HepG2 (cell line): ENCODE measurements at regions not wholly inside any gene's neighbourhood (a gene's known extent, or its start where the extent isn't known, plus 50 kb on each side); places are given as distances from the start of the nearest gene placed in this dataset.

Experiments
- ATAC-seq: fragments of 200-7000 bp; cut with Tn5 transposase; 3 replicates; pipeline ENCODE4 v1.9.1; 2020; ENCODE audit warnings: mild to moderate bottlenecking, moderate library complexity
- BruUV-seq: library from RNA; stranded (reverse); fragments of 400-500 nt; replicated peaks from 2 replicates; lab custom pipeline; 2021; lab: Mats Ljungman, UMichigan
- CTCF ChIA-PET: fragments of 300-600 bp; formaldehyde crosslinking; extraction: SDS; loops from one replicate; lab custom pipeline; 2021; ENCODE audit warnings: low total read pairs, inconsistent platforms, low intra/inter-chr PET ratio; lab: Yijun Ruan, JAX
- POLR2A ChIA-PET: fragments of 350-600 bp; sonication (Branson Sonifier 250); formaldehyde crosslinking; loops from one replicate; lab custom pipeline; 2020; ENCODE audit warnings: antibody characterized with exemption, inconsistent platforms; lab: Yijun Ruan, JAX
- DNase-seq: peaks from one replicate; pipeline ENCODE4 v3.0.0-alpha.2; 2015; ENCODE audit warnings: low spot score
- FAIRE-seq: peaks from 3 replicates; lab custom pipeline; 2011; peaks lifted over from hg19 to GRCh38; lab: Jason Lieb, UNC
- H2AFZ ChIP-seq: one replicate; pipeline ENCODE4 v1.6.1; 2011; ENCODE audit warnings: low read length, inconsistent platforms
- H3K27ac ChIP-seq: fragments of 300-600 bp; 3 replicates; pipeline ENCODE4 v1.8.0; 2011; ENCODE audit warnings: mixed run types, mild to moderate bottlenecking, mixed read lengths, low read length, inconsistent platforms; ENCODE audit not compliant: insufficient read depth; ENCODE audit errors: extremely low read length
- H3K27me3 ChIP-seq, 2 experiments: fragments of 200-600 bp in 1 of 2; 2 replicates in 1 of 2; 3 replicates in 1 of 2; pipeline versions ENCODE4 v1.6.0 to v1.8.0; 2011; ENCODE audit warnings: low read length in 2 of 2, mild to moderate bottlenecking in 2 of 2, moderate library complexity in 2 of 2, inconsistent platforms in 1 of 2; ENCODE audit not compliant: insufficient read depth in 2 of 2, control insufficient read depth in 1 of 2
- H3K36me3 ChIP-seq, 2 experiments: fragments of 200-600 bp in 1 of 2; replicated peaks in 1 of 2; 2 replicates in 1 of 2; 3 replicates in 1 of 2; pipeline versions ENCODE4 v1.5.1 to v1.8.0; 2011; ENCODE audit warnings: low read length in 2 of 2, inconsistent platforms in 1 of 2; ENCODE audit not compliant: insufficient read depth in 2 of 2, control insufficient read depth in 1 of 2
- H3K4me1 ChIP-seq: 2 replicates; pipeline ENCODE4 v1.5.1; 2012; ENCODE audit warnings: low read length, inconsistent platforms; ENCODE audit not compliant: insufficient read depth
- H3K4me2 ChIP-seq: 2 replicates; pipeline ENCODE4 v1.6.0; 2011; ENCODE audit warnings: low read depth, low read length, inconsistent platforms
- H3K4me3 ChIP-seq, 3 experiments: fragments of 200-600 bp in 1 of 3; sonication (generic), shearing (Covaris generic) in 1 of 3; replicated peaks in 1 of 3; 2 replicates each; pipeline ENCODE4 v1.5.1; 2011 to 2016; ENCODE audit warnings: low read length in 3 of 3, inconsistent platforms in 2 of 3, low read depth in 2 of 3, mild to moderate bottlenecking in 2 of 3, control low read depth in 1 of 3, mixed read lengths in 1 of 3; ENCODE audit not compliant: insufficient read depth in 1 of 3
- H3K79me2 ChIP-seq: one replicate; pipeline ENCODE4 v1.6.1; 2011; ENCODE audit warnings: low read length, inconsistent platforms; ENCODE audit not compliant: insufficient read depth
- H3K9ac ChIP-seq: 2 replicates; pipeline ENCODE4 v1.6.0; 2011; ENCODE audit warnings: mild to moderate bottlenecking, low read depth, low read length, inconsistent platforms; ENCODE audit not compliant: insufficient read depth
- H3K9me3 ChIP-seq: 2 replicates; pipeline ENCODE4 v1.5.1; 2012; ENCODE audit warnings: mild to moderate bottlenecking, low read length
- H4K20me1 ChIP-seq: 2 replicates; pipeline ENCODE4 v1.6.0; 2011; ENCODE audit warnings: inconsistent platforms, mild to moderate bottlenecking, low read length, moderate library complexity; ENCODE audit not compliant: insufficient read depth
- DNMT1 ChIP-seq: sonication (generic); formaldehyde crosslinking; IDR thresholded peaks from 2 replicates; pipeline ENCODE4 v1.5.1; 2020; ENCODE audit warnings: mild to moderate bottlenecking, missing genetic modification reagents
- GTF3A ChIP-seq: sonication (generic); formaldehyde crosslinking; conservative IDR thresholded peaks from 2 replicates; pipeline ENCODE4 v1.4.0; 2020; ENCODE audit warnings: mild to moderate bottlenecking, missing genetic modification reagents
- HMGXB4 ChIP-seq, 2 experiments: sonication (generic) in 1 of 2; formaldehyde crosslinking in 1 of 2; IDR thresholded peaks; 2 replicates each; pipeline versions ENCODE4 v1.4.0 to v1.6.1; 2018 to 2020; ENCODE audit warnings: missing genetic modification reagents in 2 of 2, borderline replicate concordance in 1 of 2, low read depth in 1 of 2, mild to moderate bottlenecking in 1 of 2, missing biosample characterization in 1 of 2
- KDM2A ChIP-seq: sonication (generic); formaldehyde crosslinking; IDR thresholded peaks from 2 replicates; pipeline ENCODE4 v1.4.0; 2020; ENCODE audit warnings: low read depth, missing genetic modification reagents, borderline replicate concordance
- ZNF24 ChIP-seq: fragments of 450-650 bp; IDR thresholded peaks from 2 replicates; pipeline ENCODE4 v1.6.1; 2017; ENCODE audit warnings: antibody characterized with exemption, mild to moderate bottlenecking
- ZNF550 ChIP-seq: sonication (generic); formaldehyde crosslinking; IDR thresholded peaks from 2 replicates; pipeline ENCODE4 v1.4.0; 2020; ENCODE audit warnings: mild to moderate bottlenecking, missing genetic modification reagents, borderline replicate concordance
- ZNF557 ChIP-seq: sonication (generic); formaldehyde crosslinking; IDR thresholded peaks from 2 replicates; pipeline ENCODE4 v1.4.0; 2020; ENCODE audit warnings: missing genetic modification reagents
- WGBS: methylation state at CpG from one replicate; pipeline ENCODE4 v1.1.6; 2017; ENCODE audit warnings: low lambda C conversion rate; 5-methylcytosine and 5-hydroxymethylcytosine counted together
- in situ Hi-C: cut with HindIII; loops from 2 replicates; pipeline ENCODE4 v1.10.0; 2017; ENCODE audit warnings: low pct_unique_long_range_greater_than_20kb; ENCODE audit not compliant: extremely low pct_ligation_motif_present
- intact Hi-C: fragments of 100-400 bp; cut with micrococcal nuclease; formaldehyde crosslinking; loops from one replicate; pipeline ENCODE4 v1.10.0; 2022; ENCODE audit not compliant: unreplicated experiment
- TF ChIP-seq, protein P1 (sequence below): sonication (generic); formaldehyde crosslinking; IDR thresholded peaks from 2 replicates; pipeline ENCODE4 v1.4.0; 2020; ENCODE audit warnings: mild to moderate bottlenecking, missing genetic modification reagents
- TF ChIP-seq, protein P2 (sequence below): sonication (generic); formaldehyde crosslinking; IDR thresholded peaks from 2 replicates; pipeline ENCODE4 v1.5.0; 2020; ENCODE audit warnings: mild to moderate bottlenecking, missing genetic modification reagents

GRCh38 chr12:69157023-69157655, 82.2 kb upstream of the CPSF6 start (continued):
- TF ChIP-seq ZNF24, result no peak

DNA sequence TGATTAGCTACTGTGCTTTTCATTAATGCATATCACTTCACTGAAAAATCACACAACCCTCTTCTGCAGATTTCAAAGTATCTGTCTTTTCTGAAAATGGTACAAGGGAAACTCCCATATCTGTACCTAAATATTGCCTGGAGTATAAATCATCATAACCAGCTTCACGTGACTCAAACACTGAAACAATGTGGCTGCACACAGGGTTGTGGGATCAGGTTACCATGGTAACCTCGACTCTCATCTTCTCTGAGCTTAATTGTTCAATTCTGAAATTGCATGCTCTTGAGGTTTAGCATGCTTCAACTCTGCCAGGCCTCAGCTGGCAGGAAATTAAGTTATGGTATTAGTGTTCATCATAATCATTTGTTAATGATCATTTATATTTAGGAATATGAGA, 77.5 kb upstream of the CPSF6 start:
- Histone ChIP-seq H3K27me3 (peaks cover 0 to 4% of the 10 kb centered on the region in 2 experiments; a peak in 1 of 5 replicates), H3K4me3 (no peak overlapping the region), H3K4me1 (no peaks in the 10 kb centered on the region), H3K27ac (no peak overlapping the region), H3K4me2 (no peak overlapping the region), H3K9me3 (no peaks in the 10 kb centered on the region), H3K36me3 (no peaks in the 10 kb centered on the region), H3K79me2 (no peaks in the 10 kb centered on the region), H3K9ac (no peak overlapping the region), H2AFZ (no peak overlapping the region), H4K20me1 (no peaks in the 10 kb centered on the region)
- in situ Hi-C loops (no loop called here), intact Hi-C loops (no loop called here)
- POLR2A ChIA-PET, result no interaction called here
- CTCF ChIA-PET, result no interaction called here
- FAIRE-seq (no peak), DNase-seq (no peak), ATAC-seq (no peak)
- BruUV-seq, result no TSS peak
- 19% methylated on average over 2 of the region's 2 CpGs for WGBS
- no peak for TF ChIP-seq DNMT1 (CRISPR knock-in tag)
- TF ChIP-seq, protein P1, sequence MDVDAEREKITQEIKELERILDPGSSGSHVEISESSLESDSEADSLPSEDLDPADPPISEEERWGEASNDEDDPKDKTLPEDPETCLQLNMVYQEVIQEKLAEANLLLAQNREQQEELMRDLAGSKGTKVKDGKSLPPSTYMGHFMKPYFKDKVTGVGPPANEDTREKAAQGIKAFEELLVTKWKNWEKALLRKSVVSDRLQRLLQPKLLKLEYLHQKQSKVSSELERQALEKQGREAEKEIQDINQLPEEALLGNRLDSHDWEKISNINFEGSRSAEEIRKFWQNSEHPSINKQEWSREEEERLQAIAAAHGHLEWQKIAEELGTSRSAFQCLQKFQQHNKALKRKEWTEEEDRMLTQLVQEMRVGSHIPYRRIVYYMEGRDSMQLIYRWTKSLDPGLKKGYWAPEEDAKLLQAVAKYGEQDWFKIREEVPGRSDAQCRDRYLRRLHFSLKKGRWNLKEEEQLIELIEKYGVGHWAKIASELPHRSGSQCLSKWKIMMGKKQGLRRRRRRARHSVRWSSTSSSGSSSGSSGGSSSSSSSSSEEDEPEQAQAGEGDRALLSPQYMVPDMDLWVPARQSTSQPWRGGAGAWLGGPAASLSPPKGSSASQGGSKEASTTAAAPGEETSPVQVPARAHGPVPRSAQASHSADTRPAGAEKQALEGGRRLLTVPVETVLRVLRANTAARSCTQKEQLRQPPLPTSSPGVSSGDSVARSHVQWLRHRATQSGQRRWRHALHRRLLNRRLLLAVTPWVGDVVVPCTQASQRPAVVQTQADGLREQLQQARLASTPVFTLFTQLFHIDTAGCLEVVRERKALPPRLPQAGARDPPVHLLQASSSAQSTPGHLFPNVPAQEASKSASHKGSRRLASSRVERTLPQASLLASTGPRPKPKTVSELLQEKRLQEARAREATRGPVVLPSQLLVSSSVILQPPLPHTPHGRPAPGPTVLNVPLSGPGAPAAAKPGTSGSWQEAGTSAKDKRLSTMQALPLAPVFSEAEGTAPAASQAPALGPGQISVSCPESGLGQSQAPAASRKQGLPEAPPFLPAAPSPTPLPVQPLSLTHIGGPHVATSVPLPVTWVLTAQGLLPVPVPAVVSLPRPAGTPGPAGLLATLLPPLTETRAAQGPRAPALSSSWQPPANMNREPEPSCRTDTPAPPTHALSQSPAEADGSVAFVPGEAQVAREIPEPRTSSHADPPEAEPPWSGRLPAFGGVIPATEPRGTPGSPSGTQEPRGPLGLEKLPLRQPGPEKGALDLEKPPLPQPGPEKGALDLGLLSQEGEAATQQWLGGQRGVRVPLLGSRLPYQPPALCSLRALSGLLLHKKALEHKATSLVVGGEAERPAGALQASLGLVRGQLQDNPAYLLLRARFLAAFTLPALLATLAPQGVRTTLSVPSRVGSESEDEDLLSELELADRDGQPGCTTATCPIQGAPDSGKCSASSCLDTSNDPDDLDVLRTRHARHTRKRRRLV, result no peak
- TF ChIP-seq HMGXB4 (CRISPR knock-in tag; IDR thresholded peaks at IDR 0.05; ENCODE audit: borderline replicate concordance in 1 of 2, low read depth in 1 of 2), result no peak
- TF ChIP-seq, protein P2, sequence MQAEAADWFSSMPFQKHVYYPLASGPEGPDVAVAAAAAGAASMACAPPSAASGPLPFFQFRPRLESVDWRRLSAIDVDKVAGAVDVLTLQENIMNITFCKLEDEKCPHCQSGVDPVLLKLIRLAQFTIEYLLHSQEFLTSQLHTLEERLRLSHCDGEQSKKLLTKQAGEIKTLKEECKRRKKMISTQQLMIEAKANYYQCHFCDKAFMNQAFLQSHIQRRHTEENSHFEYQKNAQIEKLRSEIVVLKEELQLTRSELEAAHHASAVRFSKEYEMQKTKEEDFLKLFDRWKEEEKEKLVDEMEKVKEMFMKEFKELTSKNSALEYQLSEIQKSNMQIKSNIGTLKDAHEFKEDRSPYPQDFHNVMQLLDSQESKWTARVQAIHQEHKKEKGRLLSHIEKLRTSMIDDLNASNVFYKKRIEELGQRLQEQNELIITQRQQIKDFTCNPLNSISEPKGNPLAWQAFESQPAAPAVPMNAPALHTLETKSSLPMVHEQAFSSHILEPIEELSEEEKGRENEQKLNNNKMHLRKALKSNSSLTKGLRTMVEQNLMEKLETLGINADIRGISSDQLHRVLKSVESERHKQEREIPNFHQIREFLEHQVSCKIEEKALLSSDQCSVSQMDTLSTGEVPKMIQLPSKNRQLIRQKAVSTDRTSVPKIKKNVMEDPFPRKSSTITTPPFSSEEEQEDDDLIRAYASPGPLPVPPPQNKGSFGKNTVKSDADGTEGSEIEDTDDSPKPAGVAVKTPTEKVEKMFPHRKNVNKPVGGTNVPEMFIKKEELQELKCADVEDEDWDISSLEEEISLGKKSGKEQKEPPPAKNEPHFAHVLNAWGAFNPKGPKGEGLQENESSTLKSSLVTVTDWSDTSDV (CRISPR knock-in tag), result no peak
- TF ChIP-seq KDM2A, result no peak
- no peak for TF ChIP-seq ZNF550 (CRISPR knock-in tag)
- no peak for TF ChIP-seq GTF3A
- TF ChIP-seq ZNF557 (CRISPR knock-in tag), result no peak
